ENCODE measurements at regions not wholly inside any gene's neighbourhood (a gene's known extent, or its start where the extent isn't known, plus 50 kb on each side); places are given as distances from the start of the nearest gene placed in this dataset.
"Not testable (repeated sequence)": the region's sequence is repeated elsewhere in the genome, so short reads cannot be mapped to it uniquely, and the experiment has no call there.

GRCh38 chr2:133988316-133988891 is 265.5 kb upstream of the MGAT5 start:
- no peak for TF ChIP-seq CTCF (IDR thresholded peaks at IDR 0.05; ENCODE audit: insufficient read depth, low read depth, low read length, missing control alignments)
- no peak for DNase-seq (ENCODE audit: low read depth)
- no peak overlapping the region for H3K4me3 ChIP-seq (ENCODE audit: low read depth, low read length)

- no peak overlapping the region for H3K4me3 ChIP-seq (ENCODE audit: low read depth, low read length)
- DNase-seq (ENCODE audit: low read depth), result no peak
- TF ChIP-seq CTCF (IDR thresholded peaks at IDR 0.05; ENCODE audit: insufficient read depth, low read depth, low read length, missing control alignments), result no peak
These were observed 262.2 kb upstream of the MGAT5 start for GRCh38 chr2:133991606-133992168.

- no peak for DNase-seq (ENCODE audit: low read depth)
- H3K4me3 ChIP-seq (ENCODE audit: low read depth, low read length), result no peak overlapping the region
- TF ChIP-seq CTCF (IDR thresholded peaks at IDR 0.05; ENCODE audit: insufficient read depth, low read depth, low read length, missing control alignments), result no peak
These were observed 261.4 kb upstream of the MGAT5 start for GRCh38 chr2:133992454-133992853.

GRCh38 chr2:133993160-133993559 is 260.7 kb upstream of the MGAT5 start:
- no peak overlapping the region for H3K4me3 ChIP-seq (ENCODE audit: low read depth, low read length)
- no peak for DNase-seq (ENCODE audit: low read depth)
- TF ChIP-seq CTCF (IDR thresholded peaks at IDR 0.05; ENCODE audit: insufficient read depth, low read depth, low read length, missing control alignments), result no peak

GRCh38 chr2:133998726-133999125 is 255.1 kb upstream of the MGAT5 start:
- not testable (repeated sequence) for H3K4me3 ChIP-seq (ENCODE audit: low read depth, low read length); DNase-seq (ENCODE audit: low read depth)

GRCh38 chr2:134002391-134002790 is 251.5 kb upstream of the MGAT5 start:
- no peak overlapping the region for H3K4me3 ChIP-seq (ENCODE audit: low read depth, low read length)
- DNase-seq (ENCODE audit: low read depth), result no peak
- no peak for TF ChIP-seq CTCF (IDR thresholded peaks at IDR 0.05; ENCODE audit: insufficient read depth, low read depth, low read length, missing control alignments)

GRCh38 chr2:134002921-134003320 is 251.0 kb upstream of the MGAT5 start:
- no peak for TF ChIP-seq CTCF (IDR thresholded peaks at IDR 0.05; ENCODE audit: insufficient read depth, low read depth, low read length, missing control alignments)
- no peak overlapping the region for H3K4me3 ChIP-seq (ENCODE audit: low read depth, low read length)
- no peak for DNase-seq (ENCODE audit: low read depth)

All from GM12865 (cell line).